NCI-H1417 (cell line): ENCODE measurements at regions not wholly inside any gene's neighbourhood (a gene's known extent, or its start where the extent isn't known, plus 50 kb on each side); places are given as distances from the start of the nearest gene placed in this dataset.

Experiments
- DNase-seq, 3 experiments: peaks; one replicate each; lab custom pipeline; 2025; lab: John Stamatoyannopoulos, UW

DNA sequence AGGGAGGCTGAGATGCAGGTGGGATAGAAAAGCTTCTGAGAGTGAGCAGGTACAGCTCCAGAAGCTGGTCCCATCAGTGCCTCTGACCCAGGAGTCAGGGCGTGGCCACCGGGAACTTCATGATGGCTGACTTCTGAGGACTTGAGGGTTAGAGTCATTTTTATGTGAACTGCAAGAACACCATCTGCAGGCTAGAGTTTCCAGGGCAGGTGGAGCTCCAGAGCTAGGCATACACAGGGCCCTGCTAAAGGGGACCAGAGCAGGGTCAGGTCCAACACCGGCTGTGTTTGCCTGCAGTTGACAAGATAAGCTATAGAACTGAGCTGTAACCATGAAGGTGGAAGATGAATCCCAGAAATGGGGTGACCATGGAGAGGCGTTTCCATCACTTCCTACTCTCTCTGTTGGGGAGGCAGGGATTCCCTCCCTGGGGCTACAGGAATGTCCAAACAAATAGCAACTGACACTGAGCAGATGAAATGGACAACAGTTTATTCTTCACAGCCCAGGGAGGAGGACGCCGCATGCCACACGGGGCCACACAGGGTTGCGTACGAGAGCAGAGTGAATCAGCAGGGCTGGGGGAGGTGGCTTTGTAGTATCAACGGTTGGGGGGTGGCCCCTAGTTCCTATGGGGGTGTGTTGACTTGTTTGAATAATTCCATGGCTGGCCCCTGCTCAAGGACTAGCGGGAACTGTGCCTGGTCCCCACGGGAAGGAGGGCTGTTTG, 77.6 kb upstream of the ZNF516 start:
- DNase-seq, result peak in 1 of 3 experiments; percentile 27

DNA sequence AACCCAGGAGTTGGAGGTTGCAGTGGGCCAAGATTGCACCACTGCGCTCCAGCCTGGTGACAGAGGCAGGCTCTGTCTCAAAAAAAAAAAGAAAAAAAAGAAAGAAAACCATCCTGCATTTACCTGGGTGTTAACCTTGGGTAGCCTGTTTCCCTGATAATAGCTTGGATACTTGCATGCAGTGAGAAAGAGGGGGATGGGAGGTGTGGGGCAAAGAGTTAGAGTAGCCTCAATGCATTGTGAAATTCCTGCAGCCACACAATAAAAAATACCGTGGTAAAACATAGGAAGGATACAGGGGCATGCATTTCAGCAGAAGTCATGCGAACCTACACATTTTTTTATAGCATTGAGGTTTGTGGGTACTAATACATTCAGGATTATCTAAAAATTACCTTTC, 76.6 kb upstream of the ZNF516 start:
- no peak for DNase-seq

DNA sequence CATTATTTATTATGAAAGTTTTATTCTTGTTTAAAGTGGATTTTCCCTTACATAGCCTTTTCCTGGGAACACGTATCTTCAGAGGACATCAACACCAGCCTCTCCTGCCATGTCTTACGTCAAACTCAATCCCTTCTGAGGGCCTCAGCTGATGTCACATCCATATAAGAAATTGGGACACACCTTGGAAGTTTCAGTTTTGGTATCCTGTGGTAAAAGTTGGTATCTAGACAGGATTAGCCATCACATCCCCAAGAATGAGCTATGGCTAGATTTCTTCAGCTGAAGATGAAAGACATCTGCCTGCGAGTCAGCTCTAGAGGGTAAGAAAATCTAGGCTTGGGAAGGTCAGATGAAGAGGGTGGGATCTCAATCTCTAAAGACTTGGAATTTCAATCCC, 75.8 kb upstream of the ZNF516 start:
- no peak for DNase-seq

DNA sequence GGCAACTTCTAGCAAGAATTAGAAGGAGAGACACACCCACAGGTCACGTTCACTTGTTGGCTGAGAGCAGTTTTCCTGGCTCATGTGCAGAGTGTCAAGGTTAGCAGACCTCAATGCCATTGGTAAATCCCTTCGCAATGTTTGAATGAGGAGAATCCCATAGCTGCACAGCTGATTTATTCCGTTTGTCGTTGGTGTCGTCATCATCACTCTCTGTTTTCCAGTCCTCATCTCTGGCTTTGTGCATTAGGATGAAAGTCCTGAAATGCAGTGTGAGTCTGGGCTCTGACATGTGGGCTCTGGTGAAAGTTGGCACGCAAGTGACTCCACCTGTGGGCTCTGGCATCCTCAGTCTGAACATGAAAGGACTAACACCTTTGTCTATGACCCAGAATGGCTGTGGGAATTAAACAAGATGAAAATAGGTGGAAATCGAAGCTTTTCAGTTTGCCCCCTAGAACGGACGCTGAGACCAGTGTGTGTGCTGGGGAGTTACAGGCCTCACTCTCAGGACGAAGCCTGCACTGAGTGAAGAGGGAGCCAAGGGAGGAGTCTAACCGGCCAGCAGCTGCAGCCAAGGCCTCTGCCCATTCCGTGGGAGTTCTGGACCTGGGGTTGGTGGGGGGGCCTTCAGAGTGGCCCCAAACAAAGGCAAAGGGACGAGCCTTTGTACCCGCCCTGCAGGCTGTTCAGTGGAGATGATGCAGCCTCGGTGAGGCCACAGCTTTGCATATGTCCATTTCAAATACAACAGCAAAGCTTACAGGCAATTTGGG, 74.8 kb upstream of the ZNF516 start:
- no peak for DNase-seq

DNA sequence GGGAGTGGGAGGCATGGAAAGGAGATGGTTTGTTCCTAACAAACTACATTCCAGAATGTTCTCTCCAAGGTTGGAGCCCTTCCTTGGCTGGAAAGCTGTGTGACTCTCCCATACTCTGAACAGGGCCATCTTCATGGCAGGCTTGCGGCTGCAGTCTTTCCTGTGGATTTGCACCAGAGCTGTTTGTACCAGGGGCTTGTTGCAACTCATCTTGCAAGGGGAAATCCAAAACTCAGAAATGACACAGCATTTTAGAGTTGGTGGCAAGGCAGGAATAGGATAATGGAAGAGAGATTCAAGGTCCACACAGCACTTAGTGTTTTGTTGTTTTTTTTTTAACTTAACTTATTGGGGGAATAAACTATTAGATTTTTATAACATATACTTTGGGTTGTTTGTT, 73.7 kb upstream of the ZNF516 start:
- no peak for DNase-seq

DNA sequence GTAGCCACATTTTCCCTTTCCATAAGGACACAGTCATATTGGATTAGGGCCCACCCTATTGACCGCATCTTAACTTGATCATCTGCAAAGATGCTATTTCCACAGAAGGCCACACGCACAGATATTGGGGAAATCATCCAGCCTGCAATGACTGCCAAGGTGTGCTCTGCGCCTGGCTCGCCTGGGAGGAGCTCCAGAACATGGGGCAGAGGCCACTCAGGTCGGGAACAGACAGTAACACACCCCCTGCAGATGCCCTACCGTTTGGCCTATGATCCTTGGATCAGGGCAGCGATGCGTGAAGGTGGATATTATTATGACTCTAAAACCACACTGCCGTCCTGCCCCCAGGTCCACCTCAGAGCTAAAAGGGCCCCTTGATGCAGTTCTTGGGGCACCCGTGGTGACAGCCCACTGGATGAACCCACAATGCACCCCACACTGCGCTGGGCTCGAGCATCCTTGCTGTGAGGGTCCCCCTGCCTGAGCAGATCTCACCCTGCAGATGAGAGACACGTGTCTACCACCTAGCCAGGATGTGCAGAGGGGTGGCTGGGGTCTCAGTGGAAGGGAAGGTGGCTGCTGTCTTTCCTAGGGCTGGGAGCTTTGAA, 72.9 kb upstream of the ZNF516 start:
- DNase-seq, result no peak

DNA sequence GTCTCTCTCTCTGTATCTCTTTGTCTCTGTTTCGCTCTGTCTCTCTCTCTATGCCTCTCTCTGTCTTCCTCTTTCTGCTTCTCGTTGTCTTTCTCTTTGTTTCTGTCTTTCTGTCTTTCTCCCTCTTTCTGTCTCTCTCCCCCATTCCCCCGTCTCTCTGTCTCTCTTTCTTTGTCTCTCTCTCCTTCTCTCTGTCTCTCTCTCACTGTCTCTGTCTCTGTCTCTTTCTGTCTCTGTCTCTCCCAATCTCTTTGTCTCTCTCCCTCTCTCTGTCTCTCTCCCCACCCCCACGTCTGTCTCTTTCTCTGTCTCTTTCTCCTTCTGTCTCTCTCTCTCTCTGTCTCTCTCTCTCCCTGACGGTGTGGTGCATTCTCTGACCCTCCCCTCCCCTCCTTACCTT, 71.9 kb upstream of the ZNF516 start:
- DNase-seq, result no peak

DNA sequence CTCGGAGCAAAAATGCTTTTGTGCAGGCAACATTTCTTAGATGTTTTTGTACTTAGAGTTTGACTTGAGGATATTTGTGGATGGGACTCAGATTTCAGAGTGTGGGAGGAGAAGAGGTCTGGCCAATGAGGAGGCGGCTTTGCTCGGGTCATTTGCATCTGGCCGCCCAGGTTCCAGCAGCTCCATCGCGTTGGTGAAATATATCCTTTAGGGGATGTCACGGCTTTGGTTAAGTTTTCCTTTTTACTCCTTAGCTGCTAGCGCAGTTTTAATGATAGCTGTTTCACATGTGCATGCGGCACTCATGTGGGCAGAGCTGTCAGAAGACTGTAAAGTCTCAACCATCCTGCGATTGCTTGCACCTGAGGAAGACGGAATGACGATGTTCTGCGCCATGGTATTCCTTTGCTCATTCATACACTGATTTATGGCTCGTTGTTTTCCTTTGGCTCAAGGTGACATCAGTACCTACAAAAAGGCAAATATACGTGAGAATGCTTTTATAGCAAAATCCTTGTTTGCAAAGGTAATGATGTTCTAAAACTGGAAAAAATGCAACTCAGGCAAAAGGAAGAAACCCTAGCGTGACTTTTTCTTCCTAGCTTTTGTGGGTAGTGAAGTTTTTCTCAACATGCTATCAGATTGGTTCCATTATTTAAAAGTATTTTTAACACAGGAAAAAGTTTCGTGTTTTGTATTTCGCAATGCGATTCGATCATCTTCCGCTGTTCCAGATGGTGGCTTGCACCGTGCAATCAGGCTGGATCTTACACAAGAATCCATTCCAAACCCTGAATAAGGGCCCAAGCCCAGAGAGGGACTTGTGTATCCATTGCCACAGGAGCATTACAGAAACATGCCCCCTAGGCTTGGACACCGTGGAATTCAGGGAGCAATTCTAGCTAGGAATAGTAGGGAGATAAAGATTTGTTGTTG, 70.5 kb upstream of the ZNF516 start:
- peak in 1 of 3 experiments; percentile 77 for DNase-seq

DNA sequence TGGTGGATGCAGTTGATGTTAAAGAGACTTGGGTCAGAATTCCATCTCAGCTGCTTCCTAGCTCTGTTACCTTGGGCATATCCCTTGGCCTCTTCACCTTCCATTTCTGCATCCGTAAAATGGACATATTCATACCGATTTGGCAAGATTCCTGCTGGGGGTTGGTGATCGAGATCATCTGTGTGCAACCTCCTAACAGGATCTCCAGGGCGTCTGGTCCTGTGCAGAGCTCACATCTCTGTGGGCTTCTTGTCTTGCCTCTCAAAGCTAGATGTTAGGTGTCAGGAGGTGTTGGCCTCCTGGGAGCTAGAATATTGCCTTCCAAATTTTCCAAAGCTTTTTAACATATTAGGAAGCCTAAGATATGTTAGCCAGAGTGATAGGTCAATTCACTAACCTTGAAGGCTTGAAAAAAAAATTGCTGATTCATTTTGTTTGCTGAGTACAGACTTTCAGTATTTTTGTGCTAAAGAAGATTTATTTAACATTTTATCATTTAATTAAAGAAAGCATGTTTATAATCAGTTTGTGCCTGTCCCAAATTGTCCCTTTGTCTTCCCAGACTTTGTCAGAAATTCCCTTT, 69.7 kb upstream of the ZNF516 start:
- DNase-seq, result no peak

DNA sequence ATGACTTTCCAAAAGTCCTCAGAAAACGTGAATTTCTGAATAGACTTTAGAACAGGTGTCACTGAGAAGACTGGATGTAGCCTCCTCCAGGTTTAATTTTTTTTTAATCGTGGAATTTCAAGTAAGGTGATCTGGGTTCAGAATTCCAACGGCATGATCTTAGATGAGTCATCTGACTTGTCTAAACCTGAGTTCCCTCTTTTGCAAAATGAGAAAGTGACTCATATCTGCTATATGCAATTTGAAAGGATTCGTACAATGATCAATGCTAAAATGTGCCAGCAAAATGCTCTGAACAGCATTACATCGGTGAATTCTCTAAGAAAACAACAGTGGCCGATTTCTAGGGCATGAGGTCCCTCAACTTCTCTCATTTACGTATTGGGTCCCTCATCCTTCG, 69.1 kb upstream of the ZNF516 start:
- DNase-seq, result no peak

DNA sequence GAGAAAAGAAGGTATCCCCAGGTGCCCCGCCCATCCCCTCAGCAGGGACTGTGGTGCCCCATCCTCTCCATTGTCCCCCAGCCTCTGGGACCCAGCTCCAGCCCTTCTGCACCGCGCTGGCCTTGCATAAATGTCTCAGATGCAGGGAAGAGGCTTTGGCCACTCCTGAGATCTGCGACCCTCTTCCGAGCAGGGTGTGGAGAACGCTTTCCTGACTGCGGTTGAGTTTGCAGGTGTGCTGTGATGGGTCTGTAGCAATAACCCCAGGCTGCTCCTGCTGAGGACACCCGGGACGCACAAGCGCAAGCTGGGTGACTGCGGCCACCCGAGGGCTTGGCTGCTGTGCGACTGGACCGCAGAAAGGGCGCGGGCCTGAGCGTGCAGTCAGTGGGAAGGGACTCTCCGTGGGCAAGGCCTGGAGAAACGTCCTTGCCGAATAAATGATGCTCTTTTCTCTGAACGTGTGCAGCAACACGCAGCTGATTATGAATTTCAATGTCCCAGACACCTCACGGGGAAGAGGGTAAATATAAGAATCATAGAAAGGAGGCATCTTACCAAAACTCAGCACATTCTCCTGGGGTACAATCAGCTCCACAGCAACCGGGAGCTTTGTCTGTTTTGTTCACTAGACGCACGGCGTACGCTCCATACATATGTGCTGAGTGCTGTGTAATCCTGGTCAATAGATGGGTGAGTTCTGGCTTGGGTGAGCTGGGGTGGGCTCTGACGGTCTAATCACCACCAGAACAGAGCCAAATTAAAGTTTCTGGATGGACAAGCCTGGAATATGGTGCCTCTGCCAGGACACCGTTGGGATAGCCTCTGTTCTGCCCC, 67.5 kb upstream of the ZNF516 start:
- DNase-seq, result no peak

DNA sequence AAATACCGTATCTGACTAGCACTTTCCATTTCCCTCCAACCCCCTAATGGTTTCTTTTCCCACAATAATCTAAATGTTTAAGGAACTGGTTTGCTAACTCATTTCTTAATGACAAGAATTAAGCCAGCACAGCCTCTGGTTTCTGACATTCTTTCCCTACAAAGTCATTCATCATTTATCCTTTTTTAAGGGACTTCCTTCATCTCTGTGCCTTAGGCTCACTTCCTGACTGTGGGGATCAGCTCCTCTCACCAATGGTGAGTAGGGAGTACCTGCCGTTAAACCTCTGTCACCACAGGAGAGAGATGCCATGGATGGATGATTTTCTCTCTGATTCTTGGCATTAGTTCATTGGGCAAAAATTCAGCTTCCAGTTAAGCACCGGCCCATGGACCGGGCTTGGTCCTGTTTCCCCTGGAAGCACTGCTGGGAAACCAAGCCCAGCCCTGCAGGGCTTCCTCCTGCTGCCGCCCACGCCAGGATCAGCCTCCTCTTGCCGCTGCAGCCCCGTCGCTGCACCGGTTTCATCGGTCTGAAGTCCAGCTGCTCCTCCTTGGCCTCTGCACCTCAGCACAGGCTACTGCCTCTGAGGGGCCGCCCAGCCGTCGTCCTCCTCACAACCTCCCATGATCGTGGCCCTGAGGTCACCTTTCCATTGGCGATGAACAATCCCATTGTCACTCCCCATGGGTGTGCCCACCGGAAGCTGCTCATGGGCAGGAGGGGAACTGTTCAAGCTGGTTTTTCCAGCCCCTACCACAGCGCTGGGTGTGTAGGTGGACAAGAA, 64.0 kb upstream of the ZNF516 start:
- DNase-seq, result no peak

DNA sequence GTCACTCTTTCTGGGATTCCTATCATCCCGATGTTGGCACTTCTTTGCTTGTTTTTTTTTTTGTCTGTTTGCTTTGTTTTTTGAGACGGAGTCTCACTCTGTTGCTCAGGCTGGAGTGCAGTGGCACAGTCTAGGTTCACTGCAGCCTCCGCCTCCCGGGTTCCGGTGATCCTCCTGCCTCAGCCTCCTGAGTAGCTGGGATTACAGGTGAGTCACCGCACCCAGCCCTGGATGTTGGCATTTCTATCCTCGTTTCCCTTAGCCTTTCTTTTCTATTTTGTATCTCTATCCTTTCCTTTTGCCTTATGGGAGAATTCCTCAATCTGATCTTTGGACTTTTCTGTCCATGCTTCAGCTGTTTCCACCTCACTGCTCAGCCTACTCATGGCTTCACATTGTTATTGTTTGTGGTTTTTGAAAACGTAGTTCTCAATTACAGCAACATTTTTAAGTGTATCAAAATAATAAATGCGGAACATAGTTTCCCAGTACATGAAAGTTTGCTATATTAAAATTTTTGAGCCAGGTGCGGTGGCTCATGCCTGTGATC, 62.1 kb upstream of the ZNF516 start:
- DNase-seq, result no peak

DNA sequence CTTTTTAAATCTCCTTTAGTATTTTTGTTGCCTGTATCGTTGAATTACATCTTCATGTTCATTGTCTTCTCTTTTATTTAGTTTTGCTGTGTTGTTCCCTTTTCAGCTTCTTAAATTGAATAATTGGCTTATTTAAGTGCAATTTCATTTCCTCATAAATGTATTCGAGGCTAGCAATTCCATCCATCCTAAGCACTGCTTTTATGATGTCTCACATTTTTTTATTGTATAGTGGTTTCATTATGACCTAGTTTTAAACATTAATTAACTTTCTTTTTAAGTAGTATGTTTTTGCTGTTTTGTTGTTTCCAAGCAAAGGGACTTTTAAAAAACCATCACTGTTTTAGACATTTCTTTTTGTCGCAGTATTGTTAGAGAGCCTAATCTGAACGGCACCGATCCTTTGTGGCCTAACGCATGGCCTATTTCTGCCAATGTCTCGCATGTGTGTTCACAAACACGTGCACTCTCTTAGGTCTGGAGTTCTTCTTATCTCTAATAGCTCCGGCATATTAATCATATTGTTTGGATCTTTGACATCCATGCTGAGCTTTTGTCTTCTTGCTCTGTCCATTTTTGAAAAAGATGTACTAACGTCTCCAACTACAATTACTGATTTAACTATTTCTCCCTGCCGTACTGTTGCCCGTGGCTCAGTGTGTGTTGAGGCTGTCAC, 59.6 kb upstream of the ZNF516 start:
- peak in 1 of 3 experiments; percentile 74 for DNase-seq

DNA sequence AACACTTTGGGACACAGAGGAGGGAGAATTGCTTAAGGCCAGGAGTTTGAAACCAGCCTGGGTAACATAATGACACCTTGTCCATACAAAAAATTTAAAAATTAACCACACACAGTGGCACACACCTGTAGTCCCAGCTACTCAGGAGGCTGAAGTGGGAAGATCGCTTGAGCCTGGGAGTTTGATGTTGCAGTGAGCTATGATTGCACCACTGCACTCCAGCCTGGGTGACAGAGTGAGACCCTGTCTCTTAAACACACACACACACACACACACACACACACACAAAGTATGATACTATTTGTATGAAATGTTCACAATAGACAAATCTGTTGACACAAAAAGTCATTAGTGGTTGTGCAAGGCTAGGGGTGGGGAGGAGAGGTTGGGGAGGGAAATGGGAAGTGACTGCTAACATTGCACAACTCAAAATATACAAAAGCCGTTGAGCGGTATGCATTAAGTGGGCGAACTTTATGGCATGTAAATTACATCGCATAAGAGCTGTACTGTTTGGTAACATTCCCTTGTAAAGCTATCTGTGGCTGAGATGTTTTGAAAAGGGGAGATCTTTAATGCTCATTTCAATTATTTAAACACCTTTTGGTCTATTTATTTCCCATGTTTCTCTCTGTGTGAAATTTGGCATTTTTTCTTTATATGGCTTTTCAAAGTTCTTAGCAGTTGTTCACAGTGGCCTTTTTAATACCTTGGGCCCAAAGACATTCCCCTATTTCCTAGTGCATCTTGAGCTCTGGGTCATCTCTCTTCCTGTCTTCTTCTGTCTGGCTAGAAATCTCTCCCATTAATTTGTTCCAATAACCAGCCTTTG, 58.9 kb upstream of the ZNF516 start:
- no peak for DNase-seq

DNA sequence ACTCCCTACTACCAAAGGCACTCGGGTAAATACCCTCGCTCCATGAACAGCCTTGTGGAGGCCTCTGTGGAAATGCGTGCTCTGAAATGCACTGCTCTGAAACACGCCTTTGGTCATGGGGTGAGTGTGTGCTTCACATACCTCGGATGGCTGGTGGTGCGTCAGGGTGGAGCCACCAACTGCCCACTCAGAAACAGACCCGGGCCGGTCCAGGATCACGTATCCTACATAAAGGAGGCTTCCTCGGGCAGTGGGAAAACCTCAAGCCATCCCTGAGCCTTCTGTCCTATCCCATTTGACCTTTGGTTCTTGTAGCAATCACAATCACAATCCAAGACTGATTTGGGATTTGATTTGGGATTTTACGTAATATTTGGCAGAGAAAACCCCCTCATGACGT, 53.5 kb upstream of the ZNF516 start:
- DNase-seq, result no peak

DNA sequence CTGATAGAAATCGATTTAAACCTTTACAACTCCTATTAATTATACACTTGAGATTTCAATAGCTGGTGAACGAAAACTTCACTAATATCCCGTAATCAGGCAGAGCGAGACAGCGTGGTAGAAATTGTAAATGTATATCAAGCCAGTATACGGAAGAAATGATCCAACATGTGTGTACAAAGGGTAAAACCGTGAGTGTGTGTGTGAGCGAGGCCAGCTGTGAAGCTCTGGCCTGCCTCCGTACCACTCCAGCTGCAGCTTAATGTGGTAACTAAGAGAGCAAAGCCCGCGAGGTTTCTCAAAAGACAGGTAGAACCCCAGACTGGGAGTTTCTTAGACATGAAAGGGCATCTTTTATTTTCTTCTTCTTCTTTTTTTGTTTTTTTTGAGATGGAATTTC, 52.3 kb upstream of the ZNF516 start:
- peak in 1 of 3 experiments; percentile 67 for DNase-seq

DNA sequence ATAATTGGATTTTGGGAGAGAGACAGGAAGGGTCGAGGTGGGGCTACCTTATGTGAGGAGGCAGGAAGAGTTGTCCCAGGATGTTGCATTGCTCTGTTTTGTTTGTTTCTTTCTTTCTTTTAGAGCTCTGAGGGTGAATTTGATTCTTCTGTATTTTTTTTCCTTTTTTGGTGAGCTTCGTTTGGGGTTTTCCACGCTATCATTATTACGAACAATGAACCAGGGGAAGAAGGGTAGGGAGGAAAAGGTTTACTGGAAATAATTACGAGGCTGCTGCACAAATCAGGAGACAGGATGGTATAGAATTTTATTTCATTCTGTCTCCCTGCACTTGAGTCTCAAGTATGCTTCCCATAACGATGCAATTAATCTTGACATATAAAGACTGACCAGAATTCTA, 51.4 kb upstream of the ZNF516 start:
- peak; percentile 27 to 84 (median 48) for DNase-seq
